ENCODE measurements at regions not wholly inside any gene's neighbourhood (a gene's known extent, or its start where the extent isn't known, plus 50 kb on each side); places are given as distances from the start of the nearest gene placed in this dataset.

- TF ChIP-seq POLR2A (IDR thresholded peaks at IDR 0.05) (no peak), CTCF (IDR thresholded peaks at IDR 0.05 in 4 of 5, conservative IDR thresholded peaks at IDR 0.05 in 1 of 5) (no peak)
- in situ Hi-C loops (cut with MboI; ENCODE audit: low sequenced_read_pairs in 4 of 4): no loop called here
- ATAC-seq (no peak), DNase-seq (no peak)
- Histone ChIP-seq H3K4me3 (no peak overlapping the region), H3K27ac (no peak overlapping the region), H3K27me3 (peaks cover 0 to 3% (median 0%) of the 10 kb centered on the region in 3 donors), H3K4me1 (no peaks in the 10 kb centered on the region), H3K9me3 (no peaks in the 10 kb centered on the region), H3K36me3 (no peaks in the 10 kb centered on the region)
- intact Hi-C loops (cut with DNase I; ENCODE audit: low total_unique reads): no loop called here
Measured at GRCh38 chr11:71372693-71373657, 75.2 kb downstream of the DHCR7 start.

GRCh38 chr11:71371674-71372069 lies 76.5 kb downstream of the DHCR7 start:
- intact Hi-C loops (cut with DNase I; ENCODE audit: low total_unique reads) (no loop called here), in situ Hi-C loops (cut with MboI; ENCODE audit: low sequenced_read_pairs in 4 of 4) (no loop called here)
- ATAC-seq (no peak), DNase-seq (no peak)
- Histone ChIP-seq H3K27me3 (peaks cover 0 to 3% (median 0%) of the 10 kb centered on the region in 3 donors), H3K36me3 (no peaks in the 10 kb centered on the region), H3K9me3 (no peaks in the 10 kb centered on the region), H3K4me3 (no peak overlapping the region), H3K27ac (no peak overlapping the region), H3K4me1 (no peaks in the 10 kb centered on the region)
- TF ChIP-seq POLR2A (IDR thresholded peaks at IDR 0.05) (no peak), CTCF (IDR thresholded peaks at IDR 0.05 in 4 of 5, conservative IDR thresholded peaks at IDR 0.05 in 1 of 5) (no peak)

- ATAC-seq: no peak
- no peak overlapping the region for H3K4me3 ChIP-seq
- no peaks in the 10 kb centered on the region for H3K9me3 ChIP-seq
- no peaks in the 10 kb centered on the region for H3K36me3 ChIP-seq
- no peak overlapping the region for H3K27ac ChIP-seq
- in situ Hi-C loops (cut with MboI; ENCODE audit: low sequenced_read_pairs in 4 of 4) (no loop called here), intact Hi-C loops (cut with DNase I; ENCODE audit: low total_unique reads) (no loop called here)
- TF ChIP-seq CTCF (IDR thresholded peaks at IDR 0.05 in 4 of 5, conservative IDR thresholded peaks at IDR 0.05 in 1 of 5) (no peak), POLR2A (IDR thresholded peaks at IDR 0.05) (no peak)
- H3K27me3 ChIP-seq: peaks cover 0 to 2% (median 0%) of the 10 kb centered on the region in 3 donors
- no peak for DNase-seq
- no peaks in the 10 kb centered on the region for H3K4me1 ChIP-seq
Measured at GRCh38 chr11:71370895-71371673, 77.1 kb downstream of the DHCR7 start.

GRCh38 chr11:71370020-71370747 lies 78.0 kb downstream of the DHCR7 start:
- Histone ChIP-seq H3K9me3 (no peaks in the 10 kb centered on the region), H3K36me3 (no peaks in the 10 kb centered on the region), H3K4me3 (no peak overlapping the region), H3K27me3 (no peaks in the 10 kb centered on the region), H3K27ac (no peak overlapping the region), H3K4me1 (no peaks in the 10 kb centered on the region)
- no peak for ATAC-seq
- TF ChIP-seq CTCF (IDR thresholded peaks at IDR 0.05 in 4 of 5, conservative IDR thresholded peaks at IDR 0.05 in 1 of 5) (no peak), POLR2A (IDR thresholded peaks at IDR 0.05) (no peak)
- no peak for DNase-seq
- intact Hi-C loops (cut with DNase I; ENCODE audit: low total_unique reads): no loop called here
- in situ Hi-C loops (cut with MboI; ENCODE audit: low sequenced_read_pairs in 4 of 4): no loop called here
